ENCODE measurements at regions not wholly inside any gene's neighbourhood (a gene's known extent, or its start where the extent isn't known, plus 50 kb on each side); places are given as distances from the start of the nearest gene placed in this dataset.

- H3K9ac ChIP-seq (ENCODE audit: insufficient read depth, low read depth, low read length), result peak overlapping the region; percentile 46
- H4K20me1 ChIP-seq (ENCODE audit: insufficient read depth, low read length), result no peaks in the 10 kb centered on the region
- peak overlapping the region; percentile 63; the same call in 1 of the 2 replicates for H3K4me2 ChIP-seq (ENCODE audit: low read depth, low read length)
- FAIRE-seq (no peak), DNase-seq (ENCODE audit: low spot score) (peak; percentile 66), ATAC-seq (peak; percentile 80)
- H3K9me3 ChIP-seq (ENCODE audit: low read length), result no peaks in the 10 kb centered on the region
- intact Hi-C loops (cut with micrococcal nuclease; ENCODE audit: unreplicated experiment) (loop anchor here (10.0 kb wide), 1 partner anchor 304 kb away; no protein-coding TSS in a partner anchor), in situ Hi-C loops (cut with HindIII; ENCODE audit: extremely low pct_ligation_motif_present, low pct_unique_long_range_greater_than_20kb) (no loop called here)
- H3K4me3 ChIP-seq (replicated peaks in 1 of 3; ENCODE audit: insufficient read depth in 1 of 3, low read depth in 2 of 3, low read length in 3 of 3), result peak overlapping the region in 1 of 3 experiments; percentile 14; a peak in 1 of 6 replicates
- H2AFZ ChIP-seq (ENCODE audit: low read length), result no peak overlapping the region
- H3K36me3 ChIP-seq (replicated peaks in 1 of 2; ENCODE audit: control insufficient read depth in 1 of 2, insufficient read depth in 2 of 2, low read length in 2 of 2), result no peaks in the 10 kb centered on the region; a peak in 1 of 5 replicates
- WGBS (ENCODE audit: low lambda C conversion rate), result 22% methylated on average over 7 of the region's 7 CpGs
- ChIA-PET CTCF (ENCODE audit: low intra/inter-chr PET ratio, low total read pairs) (no interaction called here), POLR2A (interaction anchor here (0.6 to 1.1 kb wide), 5 partner anchors 11 to 106 kb away, joined by 3 to 7 read pairs (median 3); no protein-coding TSS in a partner anchor)
- peaks cover 71% of the 10 kb centered on the region for H3K4me1 ChIP-seq (ENCODE audit: insufficient read depth, low read length)
- H3K79me2 ChIP-seq (ENCODE audit: insufficient read depth, low read length), result no peaks in the 10 kb centered on the region
- no TSS peak for BruUV-seq (replicated peaks)
- no peaks in the 10 kb centered on the region for H3K27me3 ChIP-seq (ENCODE audit: control insufficient read depth in 1 of 2, insufficient read depth in 2 of 2, low read length in 2 of 2)
- H3K27ac ChIP-seq (ENCODE audit: extremely low read length, insufficient read depth, low read length), result peak overlapping the region; percentile 54
- TF ChIP-seq EP300 (IDR thresholded peaks at IDR 0.05; ENCODE audit: low read depth in 2 of 2, low read length in 2 of 2), result peak in 1 of 2 experiments; percentile 23; a peak in 1 of 4 replicates
- no peak for TF ChIP-seq EP300 (CRISPR knock-in tag; IDR thresholded peaks at IDR 0.05; ENCODE audit: borderline replicate concordance)
- TF ChIP-seq GATAD2A (CRISPR knock-in tag; IDR thresholded peaks at IDR 0.05), result peak; percentile 50
- TF ChIP-seq FOSL2 (CRISPR knock-in tag; IDR thresholded peaks at IDR 0.05), result peak; percentile 88
- TF ChIP-seq CC2D1A (CRISPR knock-in tag; IDR thresholded peaks at IDR 0.05), result no peak
- TF ChIP-seq ZFP36L2 (CRISPR knock-in tag; IDR thresholded peaks at IDR 0.05), result no peak
- no peak for TF ChIP-seq CSRNP1 (CRISPR knock-in tag; IDR thresholded peaks at IDR 0.05)
- peak; percentile 30; the same call in 1 of the 2 replicates for TF ChIP-seq HOMEZ (CRISPR knock-in tag; IDR thresholded peaks at IDR 0.05; ENCODE audit: low read depth)
- TF ChIP-seq ZBTB20 (CRISPR knock-in tag; IDR thresholded peaks at IDR 0.05; ENCODE audit: borderline replicate concordance, low read depth), result no peak
- peak; percentile 34; the same call in 1 of the 2 replicates for TF ChIP-seq RXRB (CRISPR knock-in tag; IDR thresholded peaks at IDR 0.05; ENCODE audit: borderline replicate concordance)
- no peak for TF ChIP-seq ATF6 (CRISPR knock-in tag; conservative IDR thresholded peaks at IDR 0.05)
- TF ChIP-seq ZNF160 (CRISPR knock-in tag; IDR thresholded peaks at IDR 0.05), result no peak
- peak; percentile 26; the same call in 1 of the 2 replicates for TF ChIP-seq HNF4G (IDR thresholded peaks at IDR 0.05; ENCODE audit: borderline replicate concordance, low read depth, low read length)
- no peak for TF ChIP-seq HNF4G (CRISPR knock-in tag; IDR thresholded peaks at IDR 0.05; ENCODE audit: borderline replicate concordance, low read depth)
- TF ChIP-seq ZNF614 (CRISPR knock-in tag; IDR thresholded peaks at IDR 0.05; ENCODE audit: borderline replicate concordance), result no peak
- no peak for TF ChIP-seq CSRNP2 (CRISPR knock-in tag; conservative IDR thresholded peaks at IDR 0.05; ENCODE audit: low read depth)
- no peak for TF ChIP-seq ZIK1 (CRISPR knock-in tag; IDR thresholded peaks at IDR 0.05; ENCODE audit: borderline replicate concordance, low read depth)
- TF ChIP-seq ZNF644 (CRISPR knock-in tag; IDR thresholded peaks at IDR 0.05; ENCODE audit: low read depth), result 0 out of 2 replicates have a peak, but pooled peaks have one; percentile 7
- TF ChIP-seq MYC (CRISPR knock-in tag; IDR thresholded peaks at IDR 0.05; ENCODE audit: borderline replicate concordance), result no peak; the same call in 1 of the 2 replicates
These were observed 95.7 kb downstream of the RHOU start for GRCh38 chr1:228830954-228831481.

Data from HepG2 (cell line).